ENCODE measurements at regions not wholly inside any gene's neighbourhood (a gene's known extent, or its start where the extent isn't known, plus 50 kb on each side); places are given as distances from the start of the nearest gene placed in this dataset.

DNA sequence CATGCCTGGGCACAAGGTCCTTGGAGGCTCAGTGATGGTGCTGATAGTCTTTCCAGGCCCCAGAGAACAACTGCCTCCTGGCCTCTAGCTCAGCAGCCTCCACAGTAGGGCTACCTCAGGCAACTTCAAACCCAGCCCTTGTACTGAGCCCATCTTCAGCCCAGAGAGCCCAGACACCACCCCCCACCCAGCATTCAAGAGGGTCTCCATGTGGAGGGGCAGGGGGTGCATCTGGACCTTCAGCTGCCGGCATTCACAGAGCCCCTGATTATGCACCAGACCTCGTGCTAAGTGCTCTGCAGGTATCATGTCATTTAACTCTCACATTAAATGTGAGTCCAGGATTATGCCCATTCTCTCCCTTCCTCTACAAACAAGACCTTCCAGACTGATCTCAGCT is 197.0 kb upstream of the ZC3H12A start:
- DNase-seq (ENCODE audit: low read depth): no peak

- no peak for DNase-seq (ENCODE audit: low read depth)
Measured at GRCh38 chr1:37281354-37281753, 193.0 kb upstream of the ZC3H12A start.

DNA sequence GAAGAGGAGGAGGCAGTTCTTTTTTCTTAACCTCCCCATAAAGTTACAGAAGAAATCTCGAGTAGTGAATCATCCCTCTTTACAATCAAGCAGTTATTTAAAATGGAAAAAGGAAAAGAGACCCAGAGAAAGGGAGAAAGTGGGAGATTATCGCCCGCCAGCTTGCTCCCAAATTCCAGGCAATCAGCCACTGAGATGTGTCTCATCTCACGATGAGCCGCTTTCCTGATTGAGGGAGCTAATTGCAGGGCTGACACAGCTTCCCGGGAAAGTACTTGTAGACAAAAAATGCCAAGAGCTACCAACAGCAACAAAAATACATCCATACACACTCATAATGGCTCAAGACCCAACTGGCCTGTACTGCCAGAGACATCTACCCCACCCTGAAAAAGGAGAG is 191.6 kb upstream of the ZC3H12A start:
- no peak for DNase-seq (ENCODE audit: low read depth)

GRCh38 chr1:37284053-37284452 is 190.3 kb upstream of the ZC3H12A start:
- DNase-seq (ENCODE audit: low read depth): no peak

GRCh38 chr1:37286881-37287280 is 187.5 kb upstream of the ZC3H12A start:
- DNase-seq (ENCODE audit: low read depth): no peak

GRCh38 chr1:37288900-37289299 is 185.5 kb upstream of the ZC3H12A start:
- DNase-seq (ENCODE audit: low read depth): no peak

- no peak for DNase-seq (ENCODE audit: low read depth)
Measured at GRCh38 chr1:37290718-37291117, 183.7 kb upstream of the ZC3H12A start.

GRCh38 chr1:37292789-37293188 is 181.6 kb upstream of the ZC3H12A start:
- no peak for DNase-seq (ENCODE audit: low read depth)

DNA sequence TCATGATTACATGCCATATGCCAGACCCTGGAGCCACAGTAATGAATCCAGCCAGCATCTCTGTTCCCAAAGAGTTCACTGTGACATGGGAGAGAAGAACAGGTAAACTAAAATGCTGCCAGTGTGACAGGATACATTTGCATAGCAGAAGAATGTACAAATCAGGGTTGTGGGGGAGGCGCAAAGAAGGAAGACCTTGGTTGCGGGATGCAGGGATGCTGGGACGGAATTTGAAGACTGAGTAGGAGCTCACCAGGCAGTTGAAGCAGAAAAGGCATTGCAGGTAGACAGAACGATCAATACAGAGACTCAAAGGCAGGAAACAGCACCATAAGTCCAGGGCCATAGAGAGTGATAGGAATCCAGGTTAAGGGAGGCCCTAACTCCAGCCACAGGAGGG is 180.3 kb upstream of the ZC3H12A start:
- DNase-seq (ENCODE audit: low read depth): no peak

GRCh38 chr1:37294529-37294928 is 179.9 kb upstream of the ZC3H12A start:
- DNase-seq (ENCODE audit: low read depth): no peak

GRCh38 chr1:37298769-37299168 is 175.6 kb upstream of the ZC3H12A start:
- DNase-seq (ENCODE audit: low read depth): no peak

- no peak for DNase-seq (ENCODE audit: low read depth)
Measured at GRCh38 chr1:37299216-37299615, 175.2 kb upstream of the ZC3H12A start.

GRCh38 chr1:37303884-37304574 is 170.4 kb upstream of the ZC3H12A start:
- DNase-seq (ENCODE audit: low read depth): no peak

GRCh38 chr1:37305108-37305507 is 169.3 kb upstream of the ZC3H12A start:
- DNase-seq (ENCODE audit: low read depth): no peak

DNA sequence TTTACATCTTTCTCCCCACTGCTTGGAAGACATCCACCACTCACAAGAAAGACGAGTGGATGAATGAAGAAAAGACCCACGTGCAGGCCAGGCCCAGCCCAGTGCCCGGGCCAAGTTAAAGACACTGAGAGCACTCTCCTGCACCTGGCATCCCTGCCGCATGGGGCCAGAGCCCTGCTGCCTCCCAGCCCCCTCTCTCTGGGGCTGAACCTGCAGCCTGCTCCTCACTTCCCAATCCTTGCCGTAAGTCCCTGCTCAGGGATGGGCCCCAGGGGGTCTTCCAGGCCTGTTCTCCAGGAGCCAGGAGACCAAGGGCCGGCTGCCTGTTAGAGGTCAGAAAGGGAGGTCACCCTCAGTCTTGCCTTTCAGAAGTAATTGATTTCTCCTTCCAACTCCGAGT is 168.5 kb upstream of the ZC3H12A start:
- DNase-seq (ENCODE audit: low read depth): no peak

GRCh38 chr1:37306461-37306860 is 167.9 kb upstream of the ZC3H12A start:
- DNase-seq (ENCODE audit: low read depth): no peak

GRCh38 chr1:37306871-37307270 is 167.5 kb upstream of the ZC3H12A start:
- no peak for DNase-seq (ENCODE audit: low read depth)

- no peak for DNase-seq (ENCODE audit: low read depth)
Measured at GRCh38 chr1:37308031-37308960, 166.1 kb upstream of the ZC3H12A start.

DNA sequence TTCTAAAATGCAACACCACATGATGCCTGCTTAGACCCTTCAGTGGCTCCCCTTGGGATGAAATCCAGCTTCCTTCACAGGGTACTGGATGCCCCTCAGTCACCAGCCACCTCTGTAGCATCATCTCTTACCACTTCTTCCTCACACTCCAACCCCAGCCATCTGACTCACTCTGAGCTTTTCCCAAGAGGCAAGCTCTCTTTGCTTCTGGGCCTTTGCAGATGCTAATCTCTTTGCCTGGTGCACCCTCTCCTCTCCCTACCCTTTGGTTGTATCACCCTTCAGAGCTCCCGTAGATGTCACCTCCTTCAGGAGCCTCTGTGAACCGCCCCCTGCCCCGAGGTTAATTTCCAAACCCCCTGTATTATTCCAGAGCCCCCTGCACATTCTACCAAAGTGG is 164.8 kb upstream of the ZC3H12A start:
- DNase-seq (ENCODE audit: low read depth): no peak

DNA sequence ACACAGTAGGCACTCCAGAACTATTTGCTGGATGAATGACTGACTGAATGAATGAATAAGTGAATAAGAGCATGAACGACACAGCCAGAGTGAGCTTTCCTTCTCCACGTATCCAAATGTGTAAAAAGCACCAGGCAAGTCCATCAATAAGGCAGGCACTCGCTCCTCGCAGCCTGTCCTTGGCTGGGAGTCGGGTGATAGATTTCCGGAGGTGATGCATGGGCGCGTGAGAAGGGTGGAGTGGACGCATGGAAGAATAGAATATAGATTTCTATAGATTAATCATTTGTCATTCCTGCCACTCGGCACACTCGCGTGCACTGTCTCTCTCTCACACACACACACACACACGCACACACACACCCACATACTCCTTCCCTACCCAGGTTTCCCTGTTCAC is 164.3 kb upstream of the ZC3H12A start:
- no peak for DNase-seq (ENCODE audit: low read depth)

GRCh38 chr1:37315371-37315846 is 159.0 kb upstream of the ZC3H12A start:
- no peak for DNase-seq (ENCODE audit: low read depth)

- no peak for DNase-seq (ENCODE audit: low read depth)
Measured at GRCh38 chr1:37317870-37318467, 156.4 kb upstream of the ZC3H12A start.

GRCh38 chr1:37318490-37318889 is 155.9 kb upstream of the ZC3H12A start:
- DNase-seq (ENCODE audit: low read depth): no peak
